HUES6 (cell line): ENCODE measurements at regions not wholly inside any gene's neighbourhood (a gene's known extent, or its start where the extent isn't known, plus 50 kb on each side); places are given as distances from the start of the nearest gene placed in this dataset.

Experiments used
- H3K27ac ChIP-seq: 2 replicates; pipeline ENCODE4 v1.7.0; 2013; ENCODE audit warnings: low read depth, mild to moderate bottlenecking, low read length, inconsistent platforms
- H3K27me3 ChIP-seq: 2 replicates; pipeline ENCODE4 v1.6.1; 2013; ENCODE audit warnings: low read length; ENCODE audit not compliant: control insufficient read depth, insufficient read depth
- H3K36me3 ChIP-seq: 2 replicates; pipeline ENCODE4 v1.6.1; 2013; ENCODE audit warnings: low read length; ENCODE audit not compliant: control insufficient read depth, insufficient read depth
- H3K4me1 ChIP-seq: 2 replicates; pipeline ENCODE4 v1.6.1; 2013; ENCODE audit warnings: low read length; ENCODE audit not compliant: control insufficient read depth, insufficient read depth
- H3K4me3 ChIP-seq: 2 replicates; pipeline ENCODE4 v1.5.1; 2013; ENCODE audit warnings: low read depth, low read length
- H3K9ac ChIP-seq: one replicate; pipeline ENCODE4 v1.6.1; 2013; ENCODE audit warnings: mild to moderate bottlenecking, low read length
- H3K9me3 ChIP-seq: 2 replicates; pipeline ENCODE4 v1.6.1; 2013; ENCODE audit warnings: low read depth, low read length; ENCODE audit not compliant: control insufficient read depth, insufficient read depth

GRCh38 chr1:56345831-56346230 lies 233.5 kb downstream of the PLPP3 start:
- Histone ChIP-seq H3K4me1 (peaks cover 3% of the 10 kb centered on the region; the same call in 1 of the 2 replicates), H3K9ac (no peak overlapping the region), H3K36me3 (no peaks in the 10 kb centered on the region), H3K27me3 (no peaks in the 10 kb centered on the region), H3K27ac (no peak overlapping the region), H3K4me3 (no peak overlapping the region), H3K9me3 (no peaks in the 10 kb centered on the region)

- H3K9me3 ChIP-seq, result no peaks in the 10 kb centered on the region
Observed at GRCh38 chr1:56340977-56341376, 238.4 kb downstream of the PLPP3 start.

GRCh38 chr1:56339786-56340465 lies 239.4 kb downstream of the PLPP3 start:
- Histone ChIP-seq H3K9ac (no peak overlapping the region), H3K27me3 (no peaks in the 10 kb centered on the region), H3K36me3 (no peaks in the 10 kb centered on the region), H3K27ac (no peak overlapping the region), H3K4me3 (no peak overlapping the region), H3K9me3 (no peaks in the 10 kb centered on the region), H3K4me1 (peaks cover 3% of the 10 kb centered on the region; the same call in 1 of the 2 replicates)

More at GRCh38 chr1:56340977-56341376, 238.4 kb downstream of the PLPP3 start:
- peaks cover 3% of the 10 kb centered on the region; the same call in 1 of the 2 replicates for H3K4me1 ChIP-seq
- no peak overlapping the region for H3K27ac ChIP-seq
- no peaks in the 10 kb centered on the region for H3K27me3 ChIP-seq
- no peaks in the 10 kb centered on the region for H3K36me3 ChIP-seq
- H3K9ac ChIP-seq, result no peak overlapping the region
- no peak overlapping the region for H3K4me3 ChIP-seq

- no peak overlapping the region for H3K9ac ChIP-seq
- no peaks in the 10 kb centered on the region for H3K9me3 ChIP-seq
- no peak overlapping the region for H3K4me3 ChIP-seq
- no peaks in the 10 kb centered on the region for H3K27me3 ChIP-seq
- H3K27ac ChIP-seq, result no peak overlapping the region
- no peaks in the 10 kb centered on the region for H3K36me3 ChIP-seq
- H3K4me1 ChIP-seq, result peaks cover 3% of the 10 kb centered on the region; the same call in 1 of the 2 replicates
Observed at GRCh38 chr1:56339093-56339492, 240.3 kb downstream of the PLPP3 start.

GRCh38 chr1:56336982-56337381 lies 242.4 kb downstream of the PLPP3 start:
- no peaks in the 10 kb centered on the region for H3K9me3 ChIP-seq
- H3K27ac ChIP-seq, result no peak overlapping the region

GRCh38 chr1:56335394-56335793 lies 244.0 kb downstream of the PLPP3 start:
- Histone ChIP-seq H3K36me3 (no peaks in the 10 kb centered on the region), H3K4me1 (peaks cover 3% of the 10 kb centered on the region; the same call in 1 of the 2 replicates), H3K27ac (no peak overlapping the region), H3K9me3 (no peaks in the 10 kb centered on the region), H3K27me3 (no peaks in the 10 kb centered on the region), H3K4me3 (no peak overlapping the region), H3K9ac (no peak overlapping the region)

More at GRCh38 chr1:56336982-56337381, 242.4 kb downstream of the PLPP3 start:
- Histone ChIP-seq H3K36me3 (no peaks in the 10 kb centered on the region), H3K4me1 (no peaks in the 10 kb centered on the region), H3K27me3 (no peaks in the 10 kb centered on the region), H3K9ac (no peak overlapping the region), H3K4me3 (no peak overlapping the region)

GRCh38 chr1:56334047-56334446 lies 245.3 kb downstream of the PLPP3 start:
- Histone ChIP-seq H3K9ac (no peak overlapping the region), H3K9me3 (no peaks in the 10 kb centered on the region), H3K36me3 (no peaks in the 10 kb centered on the region), H3K4me1 (peaks cover 6% of the 10 kb centered on the region; the same call in 1 of the 2 replicates), H3K4me3 (no peak overlapping the region), H3K27me3 (no peaks in the 10 kb centered on the region), H3K27ac (no peak overlapping the region)

- Histone ChIP-seq H3K9me3 (no peaks in the 10 kb centered on the region), H3K36me3 (no peaks in the 10 kb centered on the region), H3K27me3 (no peaks in the 10 kb centered on the region), H3K4me3 (no peak overlapping the region), H3K27ac (no peak overlapping the region), H3K4me1 (peaks cover 6% of the 10 kb centered on the region; the same call in 1 of the 2 replicates), H3K9ac (no peak overlapping the region)
Observed at GRCh38 chr1:56333461-56333860, 245.9 kb downstream of the PLPP3 start.

GRCh38 chr1:56331892-56332567 lies 247.3 kb downstream of the PLPP3 start:
- H3K4me1 ChIP-seq, result peaks cover 6% of the 10 kb centered on the region; the same call in 1 of the 2 replicates
- H3K27me3 ChIP-seq, result no peaks in the 10 kb centered on the region
- no peak overlapping the region for H3K9ac ChIP-seq
- no peaks in the 10 kb centered on the region for H3K9me3 ChIP-seq
- H3K27ac ChIP-seq, result no peak overlapping the region
- no peak overlapping the region for H3K4me3 ChIP-seq
- H3K36me3 ChIP-seq, result no peaks in the 10 kb centered on the region

GRCh38 chr1:56331207-56331891 lies 248.0 kb downstream of the PLPP3 start:
- Histone ChIP-seq H3K36me3 (no peaks in the 10 kb centered on the region), H3K27me3 (no peaks in the 10 kb centered on the region), H3K4me1 (peaks cover 6% of the 10 kb centered on the region; the same call in 1 of the 2 replicates), H3K9me3 (no peaks in the 10 kb centered on the region), H3K27ac (no peak overlapping the region), H3K4me3 (no peak overlapping the region), H3K9ac (no peak overlapping the region)
